Limb (tissue), 2 donors: ENCODE measurements at regions not wholly inside any gene's neighbourhood (a gene's known extent, or its start where the extent isn't known, plus 50 kb on each side); places are given as distances from the start of the nearest gene placed in this dataset.
"Not testable (repeated sequence)": the region's sequence is repeated elsewhere in the genome, so short reads cannot be mapped to it uniquely, and the experiment has no call there.

ENCODE experiments used
- DNase-seq, 2 donors: peaks; one replicate each; pipeline ENCODE4 v3.0.0-alpha.2; 2016; ENCODE audit errors: extremely low spot score in 2 of 2

- DNase-seq = no peak
These were observed 818.4 kb downstream of the SOCS6 start for GRCh38 chr18:71107244-71107643.

GRCh38 chr18:71106701-71107100, 817.9 kb downstream of the SOCS6 start:
- no peak for DNase-seq

- no peak for DNase-seq
These were observed 817.2 kb downstream of the SOCS6 start for GRCh38 chr18:71105994-71106546.

DNA sequence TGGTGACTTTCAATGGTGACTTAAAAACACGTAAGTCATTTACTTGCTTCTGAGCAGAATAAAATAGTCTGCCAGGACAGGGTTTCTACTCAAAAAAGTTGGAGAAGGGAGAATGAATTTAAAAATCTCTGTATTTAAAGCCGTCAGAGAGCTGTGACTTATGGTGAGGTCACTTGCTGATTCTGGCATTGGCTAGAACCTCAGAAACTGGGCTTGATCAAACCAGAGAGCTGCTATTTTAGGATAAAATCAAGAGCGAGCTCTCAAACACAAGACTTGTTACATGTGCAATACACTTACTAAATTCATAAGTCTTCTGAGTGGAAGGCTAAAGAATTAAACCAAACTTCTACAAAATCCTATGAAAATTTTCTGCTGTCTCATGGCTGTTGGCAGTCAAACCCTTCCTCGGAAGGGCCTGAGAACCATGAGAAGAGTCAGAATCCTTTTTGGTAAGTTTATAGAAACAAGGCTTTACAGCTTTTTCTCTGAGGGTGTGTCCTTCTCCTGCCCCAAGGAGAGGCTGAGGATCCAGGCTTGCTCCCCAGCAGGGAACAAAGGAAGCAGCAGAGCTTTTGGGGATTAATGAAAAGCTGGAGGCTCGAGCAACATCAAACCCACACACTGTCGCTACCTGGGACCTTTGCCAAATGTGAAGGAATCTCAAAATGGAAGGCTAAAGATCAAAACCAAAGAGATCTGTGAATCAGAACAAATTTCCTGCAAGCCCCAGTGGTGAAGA, 816.4 kb downstream of the SOCS6 start:
- no peak for DNase-seq

GRCh38 chr18:71079606-71080005, 790.8 kb downstream of the SOCS6 start:
- DNase-seq = no peak

DNA sequence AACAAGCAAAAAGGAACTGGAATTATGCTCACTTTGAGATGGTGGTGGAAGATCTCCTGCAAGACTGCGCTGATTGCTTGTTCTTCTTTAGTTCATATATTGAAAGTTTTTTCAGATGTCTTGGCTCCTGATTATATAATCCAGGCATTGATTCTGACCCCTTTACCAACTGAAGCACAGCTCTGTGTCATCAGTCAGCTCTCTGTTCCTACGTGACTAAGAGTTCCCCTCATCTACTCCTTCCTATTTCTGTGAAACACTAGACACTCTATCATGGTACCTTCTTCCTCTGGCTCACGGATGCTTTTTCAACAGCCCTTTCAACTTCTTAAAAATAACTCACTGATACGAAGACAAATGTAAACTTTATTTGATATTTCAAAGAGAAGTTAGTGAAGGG, 788.6 kb downstream of the SOCS6 start:
- DNase-seq = no peak

GRCh38 chr18:71075147-71075546, 786.3 kb downstream of the SOCS6 start:
- DNase-seq = no peak

DNA sequence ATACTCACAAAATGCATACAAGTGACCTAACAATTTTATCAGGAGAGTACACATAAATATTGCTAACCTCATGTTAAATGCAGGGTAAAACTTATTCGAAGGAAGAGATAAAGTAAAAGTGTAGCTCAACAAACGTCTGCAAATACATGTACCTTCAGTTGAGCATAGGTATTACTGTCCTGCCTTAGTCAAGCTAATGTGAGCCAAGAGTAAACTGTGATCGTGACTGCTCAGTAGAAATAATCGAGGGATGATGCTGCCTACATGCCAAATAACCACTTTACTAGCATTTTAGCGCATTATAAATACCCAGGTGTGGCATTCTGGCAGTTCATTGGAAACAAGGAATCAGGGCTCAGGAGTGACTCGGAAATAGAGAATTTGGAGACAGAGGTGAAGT, 779.5 kb downstream of the SOCS6 start:
- DNase-seq = no peak

- no peak for DNase-seq
These were observed 761.0 kb downstream of the SOCS6 start for GRCh38 chr18:71049893-71050292.

- DNase-seq = no peak
These were observed 759.0 kb downstream of the SOCS6 start for GRCh38 chr18:71047882-71048281.

- DNase-seq = no peak
These were observed 756.7 kb downstream of the SOCS6 start for GRCh38 chr18:71045331-71046065.

GRCh38 chr18:71040161-71040560, 751.3 kb downstream of the SOCS6 start:
- DNase-seq = no peak

GRCh38 chr18:71038196-71038595, 749.4 kb downstream of the SOCS6 start:
- no peak for DNase-seq

DNA sequence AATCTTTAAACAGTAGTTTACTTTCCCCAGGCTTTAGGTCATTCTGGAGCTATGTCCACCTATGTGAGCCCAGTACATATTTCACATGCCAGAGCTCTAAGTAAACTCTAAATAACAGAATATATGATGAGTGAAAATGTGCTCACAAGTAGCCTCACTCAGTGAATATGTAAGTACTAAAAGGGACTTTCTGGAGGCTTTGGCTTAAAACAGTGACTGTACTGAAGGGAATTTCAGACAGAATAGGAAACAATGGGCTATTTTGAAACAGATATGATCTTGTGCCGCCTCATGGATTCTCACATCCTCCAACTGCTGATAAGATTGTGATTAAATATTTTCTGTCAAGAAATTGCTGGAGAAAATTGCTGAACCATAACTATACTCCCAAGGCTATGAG, 747.9 kb downstream of the SOCS6 start:
- no peak for DNase-seq

DNA sequence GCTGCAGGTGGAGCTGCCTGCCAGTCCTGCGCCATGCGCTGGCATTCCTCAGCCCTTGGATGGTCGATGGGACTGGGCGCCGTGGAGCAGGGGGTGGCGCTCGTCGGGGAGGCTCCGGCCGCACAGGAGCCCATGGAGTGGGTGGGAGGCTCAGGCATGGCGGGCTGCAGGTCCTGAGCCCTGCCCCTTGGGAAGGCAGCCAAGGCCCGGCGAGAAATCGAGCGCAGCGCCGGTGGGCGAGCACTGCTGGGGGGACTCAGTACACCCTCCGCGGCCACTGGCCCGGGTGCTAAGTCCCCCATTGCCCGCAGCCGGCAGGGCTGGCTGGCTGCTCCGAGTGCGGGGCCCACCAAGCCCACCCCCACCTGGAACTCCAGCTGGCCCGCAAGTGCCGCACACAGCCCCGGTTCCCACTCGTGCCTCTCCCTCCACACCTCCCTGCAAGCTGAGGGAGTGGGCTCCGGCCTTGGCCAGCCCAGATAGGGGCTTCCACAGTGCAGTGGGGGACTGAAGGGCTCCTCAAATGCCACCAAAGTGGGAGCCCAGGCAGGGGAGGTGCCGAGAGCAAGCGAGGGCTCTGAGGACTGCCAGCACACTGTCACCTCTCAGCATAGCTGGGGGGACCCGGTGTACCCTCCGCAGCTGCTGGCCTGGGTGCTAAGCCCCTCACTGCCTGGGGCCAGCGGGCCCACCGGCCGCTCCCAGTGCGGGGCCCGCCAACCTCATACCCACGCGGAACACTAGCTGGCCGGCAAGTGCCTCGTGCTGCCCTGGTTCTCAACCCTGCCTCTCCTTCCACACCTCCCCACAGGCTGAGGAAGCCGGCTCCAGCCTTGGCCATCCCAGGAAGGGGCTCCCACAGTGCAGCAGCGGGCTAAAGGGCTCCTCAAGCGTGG, 742.7 kb downstream of the SOCS6 start:
- DNase-seq = not testable (repeated sequence)

- not testable (repeated sequence) for DNase-seq
These were observed 741.2 kb downstream of the SOCS6 start for GRCh38 chr18:71030085-71030484.

DNA sequence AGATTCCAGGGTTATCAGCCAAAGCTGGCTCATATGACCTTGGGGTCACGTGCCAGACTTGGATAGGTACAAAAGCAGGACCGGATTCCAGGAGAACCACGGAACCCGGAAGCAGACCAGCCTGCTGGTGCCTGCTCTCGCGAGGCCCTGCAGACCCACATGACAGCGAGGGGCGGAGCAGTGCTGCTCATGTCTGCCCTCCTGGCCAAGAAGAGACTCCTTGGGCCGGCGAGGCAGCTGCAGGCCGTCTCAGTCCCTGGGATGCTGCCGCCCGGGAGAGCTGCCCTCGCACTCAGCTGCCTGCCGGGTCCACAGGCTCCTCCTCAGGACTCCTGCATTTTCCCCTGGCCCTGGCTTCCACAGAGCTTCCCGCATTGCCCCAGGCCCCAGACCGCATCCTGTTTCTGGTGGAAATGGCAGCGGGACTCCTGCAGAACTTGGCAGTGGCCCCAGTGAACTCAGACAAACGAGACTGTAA, 739.5 kb downstream of the SOCS6 start:
- DNase-seq = no peak

DNA sequence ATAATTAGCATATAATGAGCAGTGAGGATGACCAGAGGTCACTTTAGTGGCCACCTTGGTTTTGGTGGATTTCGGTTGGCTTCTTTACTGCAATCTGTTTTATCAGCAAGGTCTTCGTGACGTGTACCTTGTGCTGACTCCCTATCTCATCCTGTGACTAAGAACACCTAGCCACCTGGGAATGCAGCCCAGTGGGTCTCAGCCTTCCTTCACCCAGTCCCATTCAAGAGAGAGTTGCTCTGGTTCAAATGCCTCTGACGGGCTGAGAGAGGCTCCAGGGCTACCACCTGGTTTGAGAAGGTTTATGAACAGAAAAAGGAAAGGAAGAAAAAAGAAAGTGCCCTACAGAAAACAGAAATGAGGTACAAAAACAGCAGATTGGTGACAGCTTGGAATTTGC, 738.7 kb downstream of the SOCS6 start:
- no peak for DNase-seq

- DNase-seq = no peak
These were observed 736.8 kb downstream of the SOCS6 start for GRCh38 chr18:71025505-71026225.

DNA sequence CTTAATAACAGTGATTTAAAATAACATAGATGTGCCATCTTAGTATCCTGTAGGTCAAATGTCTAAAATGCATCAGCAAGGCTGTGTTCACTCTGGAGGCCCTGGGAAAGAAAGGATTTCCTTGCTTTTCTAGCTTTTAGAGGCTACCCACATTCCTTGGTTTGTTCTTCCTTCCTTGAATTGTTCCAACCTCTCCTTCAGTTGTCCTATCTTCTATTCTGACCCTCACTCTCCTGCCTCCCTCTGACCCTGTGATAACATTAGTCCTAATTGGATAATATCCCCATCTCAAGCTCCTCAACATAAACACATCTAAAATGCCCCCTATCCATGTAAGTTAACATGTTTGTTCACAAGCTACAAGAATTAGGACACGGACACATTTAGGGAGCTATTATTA, 733.5 kb downstream of the SOCS6 start:
- DNase-seq = no peak

DNA sequence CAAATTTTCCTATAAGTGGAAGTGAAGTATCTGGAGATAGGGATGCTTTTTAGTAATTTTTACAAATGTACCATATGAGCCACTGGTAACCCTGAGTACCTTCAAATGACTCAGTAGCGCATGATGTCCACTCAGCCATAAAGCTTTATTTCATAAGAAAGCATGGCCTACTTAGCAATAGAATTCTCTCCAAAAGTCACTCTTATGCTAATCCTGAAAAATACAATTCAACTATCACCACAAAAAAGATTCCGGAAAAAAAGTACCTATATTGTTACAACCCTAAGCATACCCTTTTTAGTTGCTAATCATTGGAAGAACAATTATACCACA, 732.2 kb downstream of the SOCS6 start:
- DNase-seq = no peak
